NCI-H1694 treated with DMSO at 0.1 percent for 48 hours (cell line): ENCODE measurements at regions not wholly inside any gene's neighbourhood (a gene's known extent, or its start where the extent isn't known, plus 50 kb on each side); places are given as distances from the start of the nearest gene placed in this dataset.
"Not testable (repeated sequence)": the region's sequence is repeated elsewhere in the genome, so short reads cannot be mapped to it uniquely, and the experiment has no call there.

Source experiments
- DNase-seq: peaks from one replicate; lab custom pipeline; 2025; lab: John Stamatoyannopoulos, UW

DNA sequence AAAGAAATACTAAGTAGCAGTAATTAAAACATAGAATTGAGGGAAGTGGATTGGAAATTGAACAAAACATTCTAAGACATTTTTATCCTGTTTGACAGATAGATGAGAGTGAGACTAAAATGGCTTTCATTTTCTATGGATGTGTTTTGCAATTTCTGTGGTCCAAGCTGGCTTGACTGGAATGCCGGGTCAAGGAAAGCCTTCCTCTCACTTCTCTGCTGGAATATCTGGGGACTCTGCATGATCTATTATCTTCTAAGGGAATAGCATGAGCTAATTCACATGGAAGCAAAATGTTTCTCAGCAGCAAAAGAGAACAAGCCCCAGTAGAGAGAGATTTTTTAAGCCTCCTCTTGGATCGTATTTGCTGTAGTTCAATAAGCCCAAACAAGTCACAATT is 407.9 kb upstream of the ATXN7L3B start:
- no peak for DNase-seq

GRCh38 chr12:74144396-74144795 is 393.2 kb upstream of the ATXN7L3B start:
- no peak for DNase-seq

- DNase-seq = no peak
Observed at GRCh38 chr12:74145328-74145727, 392.3 kb upstream of the ATXN7L3B start.

DNA sequence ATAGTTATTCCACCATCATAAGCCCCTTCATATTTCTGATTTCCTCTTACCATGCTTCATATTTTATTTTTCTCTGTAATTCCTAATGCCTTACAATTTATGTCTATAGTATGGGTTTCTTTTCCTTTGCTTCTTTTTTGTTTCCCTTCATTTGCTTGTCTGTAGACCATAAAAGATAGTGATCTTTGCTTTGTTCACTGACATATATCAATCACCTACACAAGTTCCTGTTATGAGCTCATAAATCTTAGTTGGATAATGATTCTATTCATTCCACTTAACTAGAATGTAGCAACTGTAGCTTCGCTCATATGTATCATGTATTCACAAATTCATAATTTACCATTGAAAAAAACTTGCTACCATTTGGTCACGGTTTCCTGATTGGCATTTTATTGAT is 388.8 kb upstream of the ATXN7L3B start:
- no peak for DNase-seq

DNA sequence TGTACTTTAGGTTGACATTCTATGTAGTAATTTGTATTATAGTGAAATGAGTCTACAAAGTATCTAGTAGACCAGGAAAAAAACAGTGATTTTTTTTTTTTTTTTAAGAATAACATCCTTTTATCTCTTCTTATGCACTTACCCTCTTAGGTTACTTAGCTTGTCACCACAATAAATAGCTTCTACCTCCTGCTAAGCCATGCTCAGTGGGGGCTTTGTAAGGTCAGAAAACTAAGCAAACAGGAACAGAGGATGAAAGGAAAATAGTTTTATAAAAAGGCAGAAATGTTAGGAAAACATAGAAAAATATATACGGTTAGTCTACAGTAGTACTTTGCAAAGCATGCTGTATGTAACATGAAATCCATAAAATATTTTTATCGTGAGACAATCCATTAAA is 385.3 kb upstream of the ATXN7L3B start:
- no peak for DNase-seq

GRCh38 chr12:74166096-74166495 is 371.5 kb upstream of the ATXN7L3B start:
- no peak for DNase-seq

- no peak for DNase-seq
Observed at GRCh38 chr12:74169607-74170006, 368.0 kb upstream of the ATXN7L3B start.

GRCh38 chr12:74170645-74171477 is 366.8 kb upstream of the ATXN7L3B start:
- no peak for DNase-seq

DNA sequence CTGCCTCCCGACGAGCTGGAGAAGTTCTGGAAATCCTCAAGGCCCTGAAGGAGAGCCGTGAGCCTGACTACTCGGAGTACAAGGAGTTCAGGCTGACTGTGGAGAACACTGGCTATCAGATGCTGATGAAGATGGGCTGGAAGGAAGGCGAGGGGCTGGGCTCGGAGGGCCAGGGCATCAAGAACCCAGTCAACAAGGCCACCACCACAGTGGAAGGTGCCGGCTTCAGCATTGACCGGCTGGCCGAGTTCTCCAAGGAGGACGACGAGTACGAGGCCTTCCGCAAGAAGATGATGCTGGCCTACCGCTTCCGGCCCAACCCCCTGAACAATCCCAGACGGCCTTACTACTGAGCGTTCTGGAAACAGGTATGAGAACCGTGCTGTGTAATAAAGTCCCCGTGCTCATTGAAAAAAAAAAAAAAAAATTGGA is 366.1 kb upstream of the ATXN7L3B start:
- no peak for DNase-seq

DNA sequence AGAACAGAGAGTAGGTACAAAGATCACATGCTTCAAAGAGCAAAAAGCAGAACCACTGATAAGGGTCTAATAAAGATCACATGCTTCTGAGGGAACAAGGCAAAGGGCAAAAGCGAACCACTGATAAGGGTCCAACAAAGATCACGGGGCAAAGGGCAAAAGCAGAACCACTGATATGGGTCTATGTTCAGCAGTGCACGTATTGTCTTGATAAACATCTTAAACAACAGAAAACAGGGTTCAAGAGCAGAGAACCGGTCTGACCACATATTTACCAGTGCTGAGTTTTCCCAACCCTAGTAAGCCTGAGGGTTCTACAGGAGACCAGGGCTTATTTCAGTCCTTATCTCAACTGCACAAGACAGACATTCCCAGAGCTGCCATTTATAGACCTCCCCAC is 362.7 kb upstream of the ATXN7L3B start:
- not testable (repeated sequence) for DNase-seq

DNA sequence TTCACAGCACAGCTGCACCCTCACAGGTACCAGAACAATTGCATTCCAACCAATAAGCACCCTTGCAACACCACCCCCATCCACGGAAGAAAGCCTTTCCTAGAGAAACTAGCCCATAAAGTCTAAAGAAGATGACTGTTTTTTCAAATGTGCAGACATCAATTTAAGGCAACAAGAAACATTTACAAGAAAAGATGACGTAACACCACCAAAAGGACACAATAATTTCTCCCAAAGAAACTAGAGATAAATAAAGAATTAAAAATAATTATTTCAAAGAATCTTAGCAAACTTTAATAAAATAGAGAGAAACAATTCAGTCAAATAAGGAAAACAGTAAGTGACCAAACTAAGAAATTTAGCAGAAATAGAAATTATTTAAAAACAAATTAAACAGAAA is 352.3 kb upstream of the ATXN7L3B start:
- DNase-seq = no peak

DNA sequence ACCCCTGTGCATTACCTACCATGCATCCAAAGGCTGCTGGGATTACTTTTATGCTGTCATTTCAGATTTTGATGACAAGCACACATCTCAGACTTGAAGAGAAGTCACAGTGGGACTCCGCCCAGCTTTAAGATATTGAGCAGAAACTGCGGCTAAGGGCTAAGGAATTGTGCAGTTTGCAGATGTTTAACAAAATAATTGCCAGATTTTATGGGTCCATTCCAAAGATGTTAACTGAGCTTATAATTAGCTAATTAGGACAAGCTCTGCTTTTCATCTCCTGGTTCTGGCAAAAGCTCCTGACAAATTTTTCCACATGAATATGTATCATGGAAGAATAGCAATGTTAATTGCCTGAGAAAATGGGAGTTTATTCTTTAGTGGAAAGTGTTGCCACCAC is 344.4 kb upstream of the ATXN7L3B start:
- DNase-seq = no peak

- DNase-seq = no peak
Observed at GRCh38 chr12:74204236-74204635, 333.4 kb upstream of the ATXN7L3B start.

GRCh38 chr12:74227846-74228545 is 309.6 kb upstream of the ATXN7L3B start:
- no peak for DNase-seq

GRCh38 chr12:74229671-74230070 is 308.0 kb upstream of the ATXN7L3B start:
- no peak for DNase-seq

DNA sequence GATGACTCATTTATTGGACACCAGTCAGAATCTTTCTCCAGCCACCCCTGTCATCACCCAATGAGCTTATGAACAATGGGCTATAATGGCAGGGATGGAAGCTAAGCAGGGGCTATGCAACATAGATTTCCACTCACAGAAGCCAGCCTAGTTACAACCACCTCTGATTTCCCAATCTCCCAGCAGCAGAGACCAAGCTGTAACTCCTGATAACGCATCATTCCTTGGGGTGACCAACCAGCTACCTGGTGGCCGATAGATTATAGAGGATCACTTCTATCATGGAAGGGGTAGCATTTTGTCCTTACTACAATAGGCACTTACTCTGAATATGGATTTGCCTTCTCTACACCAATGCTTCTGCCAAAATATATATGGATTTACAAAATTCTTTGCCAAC is 302.3 kb upstream of the ATXN7L3B start:
- no peak for DNase-seq

GRCh38 chr12:74241341-74241740 is 296.3 kb upstream of the ATXN7L3B start:
- no peak for DNase-seq

DNA sequence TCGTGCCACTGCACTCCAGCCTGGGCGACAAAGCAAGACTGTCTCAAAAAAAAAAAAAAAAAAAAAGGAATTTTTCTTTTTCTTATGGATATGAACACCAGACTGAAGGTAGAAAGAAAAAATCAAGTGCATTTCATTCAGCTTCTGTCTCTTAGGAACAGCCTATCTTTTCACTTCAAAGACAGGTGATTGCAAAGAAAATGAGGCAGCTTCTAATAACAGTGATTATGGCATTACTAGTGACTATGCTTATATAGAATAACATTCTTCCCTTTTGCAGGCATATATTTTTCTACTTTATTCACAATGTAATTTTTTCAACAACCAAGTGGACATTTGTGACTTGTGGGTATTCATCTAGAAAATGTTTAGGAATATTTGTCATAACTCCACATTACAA is 295.5 kb upstream of the ATXN7L3B start:
- DNase-seq = no peak

DNA sequence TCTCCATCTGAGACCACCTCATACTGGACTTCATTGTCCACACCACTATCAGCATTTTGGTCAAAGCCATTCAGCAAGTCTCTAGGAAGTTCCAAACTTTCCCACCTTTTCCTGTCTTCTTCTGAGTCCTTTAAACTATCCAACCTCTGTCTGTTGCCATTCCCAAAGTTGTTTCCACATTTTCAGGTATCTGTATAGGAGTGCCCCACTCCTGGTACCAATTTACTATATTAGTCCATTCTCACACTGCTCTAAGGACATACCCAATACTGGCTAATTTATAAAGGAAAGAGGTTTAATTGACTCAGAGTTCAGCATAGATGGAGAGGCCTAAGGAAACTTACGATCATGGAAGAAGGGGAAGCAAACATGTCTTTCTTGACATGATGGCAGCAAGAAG is 292.2 kb upstream of the ATXN7L3B start:
- no peak for DNase-seq

DNA sequence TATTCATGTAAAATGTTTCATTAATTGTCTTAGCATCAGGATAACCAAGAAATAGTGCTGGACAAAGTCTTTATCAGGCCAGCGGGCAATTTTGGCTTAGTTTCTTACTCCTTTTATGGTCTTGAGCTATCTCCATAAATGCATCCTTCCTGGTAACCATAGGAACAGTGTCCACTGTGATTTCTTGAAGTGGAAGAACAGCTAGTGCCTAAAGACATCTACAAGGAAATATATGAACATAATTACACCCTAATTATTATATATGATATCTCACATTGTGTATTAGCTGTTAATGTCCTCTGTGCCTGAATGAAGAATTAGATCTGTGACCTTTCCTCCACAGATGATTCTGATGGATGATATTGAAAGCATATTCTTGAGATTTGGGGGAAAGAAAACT is 286.7 kb upstream of the ATXN7L3B start:
- no peak for DNase-seq

- DNase-seq = not testable (repeated sequence)
Observed at GRCh38 chr12:74253826-74254225, 283.8 kb upstream of the ATXN7L3B start.

- DNase-seq = no peak
Observed at GRCh38 chr12:74254784-74255183, 282.9 kb upstream of the ATXN7L3B start.

DNA sequence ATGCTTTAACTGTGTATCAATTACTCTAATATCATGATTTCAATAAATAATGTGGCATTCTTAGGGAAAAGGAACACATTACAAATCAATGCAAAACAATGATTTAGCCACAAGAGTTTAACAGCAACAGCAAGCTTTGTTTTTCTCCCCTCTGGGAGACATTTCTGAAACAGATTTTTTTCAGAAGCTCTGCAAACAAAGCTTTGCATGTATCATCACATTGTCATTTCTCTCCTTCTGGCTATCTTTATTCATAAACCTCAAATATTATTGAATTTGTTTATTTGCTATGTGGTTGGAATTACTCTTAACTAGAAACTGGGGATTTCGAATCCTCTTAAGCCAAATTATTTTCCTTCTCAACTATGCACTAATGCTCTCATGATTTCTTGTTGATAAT is 278.4 kb upstream of the ATXN7L3B start:
- no peak for DNase-seq

DNA sequence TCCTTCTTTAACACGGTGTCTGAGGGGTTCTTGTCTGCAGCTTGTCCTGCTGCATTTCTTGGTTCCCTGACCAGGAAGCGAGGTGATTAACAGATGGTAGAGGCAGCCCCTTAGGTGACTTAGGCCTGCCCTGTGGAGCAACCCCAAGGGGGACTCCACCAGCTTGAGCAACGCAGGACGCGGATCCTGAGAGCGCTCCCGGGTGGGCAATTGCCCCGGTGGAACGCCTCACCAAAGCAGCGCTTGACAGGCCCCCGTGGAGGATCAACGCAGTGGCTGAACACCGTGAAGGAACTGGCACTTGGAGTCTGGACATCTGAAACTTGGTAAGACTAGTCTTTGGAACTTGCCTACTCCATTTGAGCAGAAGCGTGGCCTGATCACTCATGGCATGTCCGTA is 272.9 kb upstream of the ATXN7L3B start:
- DNase-seq = no peak
